CD14-positive monocyte (primary cell): ENCODE measurements at regions not wholly inside any gene's neighbourhood (a gene's known extent, or its start where the extent isn't known, plus 50 kb on each side); places are given as distances from the start of the nearest gene placed in this dataset.

ENCODE experiments used
- DNase-seq, 3 donors: peaks; one replicate each; pipeline ENCODE4 v3.0.0-alpha.2; 2011 to 2022
- H2AFZ ChIP-seq: 2 replicates; pipeline ENCODE4 v1.6.0; 2012; ENCODE audit warnings: mild to moderate bottlenecking, low read depth, low read length, inconsistent platforms; ENCODE audit not compliant: insufficient read depth, poor library complexity, severe bottlenecking
- H3K27ac ChIP-seq, 2 donors: 1 replicate in 1 of 2; 2 replicates in 1 of 2; pipeline ENCODE4 v1.5.1; 2012 to 2013; ENCODE audit warnings: low read length in 2 of 2, control low read depth in 1 of 2, inconsistent platforms in 1 of 2, low read depth in 1 of 2, mild to moderate bottlenecking in 1 of 2
- H3K27me3 ChIP-seq, 2 donors: one replicate each; pipeline versions ENCODE4 v1.6.0 to v1.6.1; 2011 to 2013; ENCODE audit warnings: low read length in 2 of 2; ENCODE audit not compliant: control insufficient read depth in 2 of 2, insufficient read depth in 2 of 2
- H3K36me3 ChIP-seq, 2 donors: replicated peaks in 1 of 2; 1 replicate in 1 of 2; 2 replicates in 1 of 2; pipeline versions ENCODE4 v1.5.1 to v1.6.1; 2012 to 2013; ENCODE audit warnings: low read length in 2 of 2, control low read depth in 1 of 2, inconsistent platforms in 1 of 2, mild to moderate bottlenecking in 1 of 2; ENCODE audit not compliant: insufficient read depth in 2 of 2, control insufficient read depth in 1 of 2
- H3K4me1 ChIP-seq, 2 donors: 1 replicate in 1 of 2; 2 replicates in 1 of 2; pipeline versions ENCODE4 v1.5.1 to v1.6.1; 2012 to 2013; ENCODE audit warnings: low read length in 2 of 2, control low read depth in 1 of 2, inconsistent platforms in 1 of 2, mild to moderate bottlenecking in 1 of 2, moderate library complexity in 1 of 2; ENCODE audit not compliant: insufficient read depth in 2 of 2, control insufficient read depth in 1 of 2
- H3K4me2 ChIP-seq: replicated peaks from 2 replicates; pipeline ENCODE3; 2012; ENCODE audit warnings: low read length, moderate library complexity, mild to moderate bottlenecking; ENCODE audit not compliant: poor library complexity, severe bottlenecking; ENCODE audit errors: extremely low read depth
- H3K4me3 ChIP-seq, 3 experiments: fragments of 200-600 bp in 1 of 3; sonication (generic) in 1 of 3; replicated peaks in 1 of 3; 1 replicate in 2 of 3; 2 replicates in 1 of 3; pipeline ENCODE4 v1.5.1; 2011 to 2013; ENCODE audit warnings: low read length in 3 of 3, mild to moderate bottlenecking in 3 of 3, control low read depth in 2 of 3, low read depth in 2 of 3, inconsistent platforms in 1 of 3, moderate library complexity in 1 of 3
- H3K79me2 ChIP-seq: 2 replicates; pipeline ENCODE4 v1.6.0; 2012; ENCODE audit warnings: mild to moderate bottlenecking, control low read depth, inconsistent platforms, low read length, moderate library complexity; ENCODE audit not compliant: insufficient read depth
- H3K9ac ChIP-seq: 2 replicates; pipeline ENCODE4 v1.6.0; 2017; ENCODE audit warnings: low read length, mild to moderate bottlenecking; ENCODE audit not compliant: insufficient read depth, poor library complexity, severe bottlenecking
- H3K9me3 ChIP-seq, 2 donors: replicated peaks in 1 of 2; 1 replicate in 1 of 2; 2 replicates in 1 of 2; pipeline versions ENCODE4 v1.5.1 to v1.6.1; 2012 to 2013; ENCODE audit warnings: low read length in 2 of 2, control low read depth in 1 of 2; ENCODE audit not compliant: control insufficient read depth in 1 of 2, insufficient read depth in 1 of 2
- H4K20me1 ChIP-seq: 2 replicates; pipeline ENCODE4 v1.6.0; 2012; ENCODE audit warnings: mild to moderate bottlenecking, low read length, control low read depth, moderate library complexity; ENCODE audit not compliant: insufficient read depth
- H3K27ac Mint-ChIP-seq, 7 donors: one replicate each; pipeline ENCODE4 v1.8.0; 2020; ENCODE audit warnings: mild to moderate bottlenecking in 7 of 7, mixed read lengths in 7 of 7, moderate library complexity in 6 of 7, inconsistent platforms in 2 of 7
- H3K27me3 Mint-ChIP-seq, 3 donors: one replicate each; pipeline ENCODE4 v1.8.0; 2021 to 2022; ENCODE audit warnings: low read depth in 3 of 3, mild to moderate bottlenecking in 3 of 3, mixed read lengths in 3 of 3, moderate library complexity in 3 of 3, inconsistent platforms in 1 of 3
- H3K36me3 Mint-ChIP-seq, 2 donors: one replicate each; pipeline ENCODE4 v1.8.0; 2020; ENCODE audit warnings: mixed read lengths in 2 of 2, inconsistent platforms in 1 of 2, mild to moderate bottlenecking in 1 of 2
- H3K4me1 Mint-ChIP-seq: one replicate; pipeline ENCODE4 v1.8.0; 2020; ENCODE audit warnings: mild to moderate bottlenecking, mixed read lengths
- H3K4me3 Mint-ChIP-seq, 2 donors: one replicate each; pipeline ENCODE4 v1.8.0; 2020; ENCODE audit warnings: mild to moderate bottlenecking in 2 of 2, mixed read lengths in 2 of 2, moderate library complexity in 1 of 2
- H3K9me3 Mint-ChIP-seq, 7 donors: one replicate each; pipeline ENCODE4 v1.8.0; 2020 to 2022; ENCODE audit warnings: mixed read lengths in 7 of 7, mild to moderate bottlenecking in 6 of 7, moderate library complexity in 6 of 7, inconsistent platforms in 2 of 7
- WGBS: methylation state at CpG from one replicate; pipeline ENCODE4 v1.1.5; 2013; ENCODE audit warnings: missing lambda C conversion rate; ENCODE audit not compliant: insufficient coverage; 5-methylcytosine and 5-hydroxymethylcytosine counted together
- intact Hi-C, 2 donors: fragments of 100-400 bp; cut with micrococcal nuclease; formaldehyde crosslinking; loops; one replicate each; pipeline versions ENCODE4 v1.15.0 to v1.15.1; 2023
- TF ChIP-seq, protein P1 (sequence below): fragments of 200-600 bp; IDR thresholded peaks from one replicate; pipeline ENCODE4 v1.8.0; 2022; ENCODE audit warnings: antibody characterized with exemption, mild to moderate bottlenecking

DNA sequence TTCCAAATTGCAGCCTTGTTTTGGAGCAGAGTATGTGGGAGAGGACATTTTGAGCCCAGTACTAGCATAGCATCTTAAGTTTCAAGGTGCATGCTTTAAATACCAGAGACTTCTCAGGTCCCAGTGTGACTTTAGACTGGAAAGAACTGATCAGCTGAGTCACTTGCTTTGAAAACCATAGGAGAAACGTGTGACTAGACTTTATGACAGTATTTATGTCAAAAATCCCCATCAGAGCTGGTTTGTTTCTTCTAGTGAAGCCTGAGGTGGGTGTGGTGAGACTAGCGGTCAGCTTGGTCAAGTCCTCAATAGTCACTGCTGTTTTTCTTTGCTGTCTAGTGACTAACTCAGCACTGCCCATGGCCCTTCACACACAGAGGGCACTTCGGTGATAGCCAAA, 724.2 kb downstream of the GATA3 start:
- Histone ChIP-seq H3K79me2 (no peaks in the 10 kb centered on the region), H3K4me1 (no peaks in the 10 kb centered on the region), H3K27ac (no peak overlapping the region), H3K9ac (no peak overlapping the region), H2AFZ (no peak overlapping the region), H3K9me3 (no peaks in the 10 kb centered on the region), H3K36me3 (no peaks in the 10 kb centered on the region), H4K20me1 (no peaks in the 10 kb centered on the region), H3K27me3 (no peaks in the 10 kb centered on the region), H3K4me2 (no peak overlapping the region), H3K4me3 (no peak overlapping the region)
- Mint-ChIP-seq H3K4me1 (no peaks in the 10 kb centered on the region), H3K36me3 (no peaks in the 10 kb centered on the region), H3K4me3 (no peak overlapping the region), H3K27me3 (peaks cover 0 to 1% (median 0%) of the 10 kb centered on the region in 3 donors), H3K27ac (no peak overlapping the region), H3K9me3 (peaks cover 0 to 3% (median 0%) of the 10 kb centered on the region in 7 donors)
- intact Hi-C loops = no loop called here
- no peak for DNase-seq
- TF ChIP-seq, protein P1, sequence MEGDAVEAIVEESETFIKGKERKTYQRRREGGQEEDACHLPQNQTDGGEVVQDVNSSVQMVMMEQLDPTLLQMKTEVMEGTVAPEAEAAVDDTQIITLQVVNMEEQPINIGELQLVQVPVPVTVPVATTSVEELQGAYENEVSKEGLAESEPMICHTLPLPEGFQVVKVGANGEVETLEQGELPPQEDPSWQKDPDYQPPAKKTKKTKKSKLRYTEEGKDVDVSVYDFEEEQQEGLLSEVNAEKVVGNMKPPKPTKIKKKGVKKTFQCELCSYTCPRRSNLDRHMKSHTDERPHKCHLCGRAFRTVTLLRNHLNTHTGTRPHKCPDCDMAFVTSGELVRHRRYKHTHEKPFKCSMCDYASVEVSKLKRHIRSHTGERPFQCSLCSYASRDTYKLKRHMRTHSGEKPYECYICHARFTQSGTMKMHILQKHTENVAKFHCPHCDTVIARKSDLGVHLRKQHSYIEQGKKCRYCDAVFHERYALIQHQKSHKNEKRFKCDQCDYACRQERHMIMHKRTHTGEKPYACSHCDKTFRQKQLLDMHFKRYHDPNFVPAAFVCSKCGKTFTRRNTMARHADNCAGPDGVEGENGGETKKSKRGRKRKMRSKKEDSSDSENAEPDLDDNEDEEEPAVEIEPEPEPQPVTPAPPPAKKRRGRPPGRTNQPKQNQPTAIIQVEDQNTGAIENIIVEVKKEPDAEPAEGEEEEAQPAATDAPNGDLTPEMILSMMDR = no peak
- WGBS = 100% methylated on average over 1 of the region's 3 CpGs

DNA sequence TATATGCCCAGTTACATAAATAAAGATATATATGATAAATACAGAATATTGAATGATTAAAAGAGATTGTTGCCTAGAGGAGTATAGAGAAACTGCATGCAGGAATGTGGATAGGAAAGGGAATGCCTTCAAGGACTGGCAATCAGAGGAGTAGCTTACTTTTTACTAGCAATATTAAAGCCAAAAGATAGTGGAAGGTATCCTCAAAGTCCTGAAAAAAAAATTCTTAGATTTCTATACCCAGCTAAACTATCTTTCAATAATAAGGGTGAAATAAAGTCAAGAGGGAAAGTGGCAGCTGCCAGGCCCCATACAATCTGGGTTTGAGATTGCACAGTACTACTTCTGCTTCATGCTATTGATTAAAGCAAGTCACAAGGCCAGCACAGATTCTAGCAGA, 733.2 kb downstream of the GATA3 start:
- no peaks in the 10 kb centered on the region for H3K36me3 Mint-ChIP-seq
- no peak overlapping the region for H3K4me3 Mint-ChIP-seq
- H3K4me1 Mint-ChIP-seq = no peaks in the 10 kb centered on the region
- H3K4me2 ChIP-seq = no peak overlapping the region
- no peak overlapping the region for H3K4me3 ChIP-seq
- H3K36me3 ChIP-seq = no peaks in the 10 kb centered on the region
- no peak overlapping the region for H3K9ac ChIP-seq
- TF ChIP-seq, protein P1 = no peak
- no peaks in the 10 kb centered on the region for H4K20me1 ChIP-seq
- no peaks in the 10 kb centered on the region for H3K27me3 Mint-ChIP-seq
- intact Hi-C loops = no loop called here
- DNase-seq = no peak
- H3K4me1 ChIP-seq = no peaks in the 10 kb centered on the region
- no peak overlapping the region for H3K27ac ChIP-seq
- H3K79me2 ChIP-seq = no peaks in the 10 kb centered on the region
- H3K27ac Mint-ChIP-seq = no peak overlapping the region
- H2AFZ ChIP-seq = no peak overlapping the region
- H3K9me3 Mint-ChIP-seq = peaks cover 0 to 14% (median 10%) of the 10 kb centered on the region in 7 donors
- peaks cover 8 to 16% of the 10 kb centered on the region in 2 donors for H3K9me3 ChIP-seq
- no peaks in the 10 kb centered on the region for H3K27me3 ChIP-seq
